Neural progenitor cell (in vitro differentiated cells): ENCODE measurements at regions not wholly inside any gene's neighbourhood (a gene's known extent, or its start where the extent isn't known, plus 50 kb on each side); places are given as distances from the start of the nearest gene placed in this dataset.

ENCODE experiments used
- CTCF ChIP-seq: fragments of 200-600 bp; sonication (generic); IDR thresholded peaks from 2 replicates; pipeline ENCODE4 v1.5.1; 2017; ENCODE audit warnings: antibody characterized with exemption, mild to moderate bottlenecking
- EZH2phosphoT487 ChIP-seq: fragments of 200-600 bp; sonication (generic); IDR thresholded peaks from 2 replicates; pipeline ENCODE4 v1.6.1; 2017; ENCODE audit warnings: antibody characterized with exemption

GRCh38 chr10:89949496-89949895 is 248.1 kb downstream of the KIF20B start:
- TF ChIP-seq CTCF (no peak), EZH2phosphoT487 (no peak)
